Kidney (tissue), 13 donors: ENCODE measurements at regions not wholly inside any gene's neighbourhood (a gene's known extent, or its start where the extent isn't known, plus 50 kb on each side); places are given as distances from the start of the nearest gene placed in this dataset.
A peak's percentile ranks its signal among the peaks of the same experiment; 100 is the strongest.

Source experiments
- DNase-seq, 5 donors: peaks; one replicate each; pipeline ENCODE4 v3.0.0-alpha.2; 2013 to 2020
- FAIRE-seq: peaks from 2 replicates; lab custom pipeline; 2012; peaks lifted over from hg19 to GRCh38; lab: Jason Lieb, UNC
- H3K27ac ChIP-seq, 2 donors: one replicate each; pipeline ENCODE4 v1.7.0; 2013; ENCODE audit warnings: low read depth in 2 of 2, low read length in 2 of 2, inconsistent platforms in 1 of 2
- H3K27me3 ChIP-seq: one replicate; pipeline ENCODE4 v1.7.1; 2013; ENCODE audit warnings: low read length, inconsistent platforms; ENCODE audit not compliant: control insufficient read depth, insufficient read depth
- H3K36me3 ChIP-seq, 3 donors: one replicate each; pipeline versions ENCODE4 v1.7.0 to v1.7.1; 2013; ENCODE audit warnings: low read length in 3 of 3, control low read depth in 1 of 3, inconsistent platforms in 1 of 3; ENCODE audit not compliant: insufficient read depth in 3 of 3, control insufficient read depth in 2 of 3
- H3K4me1 ChIP-seq, 3 donors: one replicate each; pipeline versions ENCODE4 v1.7.0 to v1.7.1; 2013; ENCODE audit warnings: low read length in 3 of 3, inconsistent platforms in 1 of 3, low read depth in 1 of 3; ENCODE audit not compliant: control insufficient read depth in 2 of 3, insufficient read depth in 2 of 3
- H3K4me3 ChIP-seq, 3 donors: one replicate each; pipeline versions ENCODE4 v1.7.0 to v1.8.1; 2013; ENCODE audit warnings: low read length in 3 of 3, control low read depth in 1 of 3, inconsistent platforms in 1 of 3
- H3K9ac ChIP-seq, 3 donors: one replicate each; pipeline versions ENCODE4 v1.7.0 to v1.7.1; 2013; ENCODE audit warnings: low read length in 3 of 3, control low read depth in 1 of 3, inconsistent platforms in 1 of 3
- H3K9me3 ChIP-seq, 3 donors: one replicate each; pipeline versions ENCODE4 v1.7.0 to v1.7.1; 2013; ENCODE audit warnings: low read length in 3 of 3, control low read depth in 1 of 3, inconsistent platforms in 1 of 3; ENCODE audit not compliant: control insufficient read depth in 2 of 3, insufficient read depth in 1 of 3
- intact Hi-C: fragments of 100-400 bp; cut with DNase I; formaldehyde crosslinking; loops from one replicate; pipeline ENCODE4 v1.11.1; 2022
- TF ChIP-seq, protein P1 (sequence below): IDR thresholded peaks from 3 replicates; pipeline ENCODE4 v1.5.1; 2012; ENCODE audit warnings: mild to moderate bottlenecking, moderate library complexity, borderline replicate concordance; ENCODE audit not compliant: insufficient read depth; ENCODE audit errors: extremely low read depth
- donor health status: control.
- donor health status: control.
- donor health status: control.
- donor health status: control.
- donor health status: control.
- donor health status: DM: yes; HTN: yes; CAD: no.
- donor health status: Normal renal cell carcinoma (clear cell type).

DNA sequence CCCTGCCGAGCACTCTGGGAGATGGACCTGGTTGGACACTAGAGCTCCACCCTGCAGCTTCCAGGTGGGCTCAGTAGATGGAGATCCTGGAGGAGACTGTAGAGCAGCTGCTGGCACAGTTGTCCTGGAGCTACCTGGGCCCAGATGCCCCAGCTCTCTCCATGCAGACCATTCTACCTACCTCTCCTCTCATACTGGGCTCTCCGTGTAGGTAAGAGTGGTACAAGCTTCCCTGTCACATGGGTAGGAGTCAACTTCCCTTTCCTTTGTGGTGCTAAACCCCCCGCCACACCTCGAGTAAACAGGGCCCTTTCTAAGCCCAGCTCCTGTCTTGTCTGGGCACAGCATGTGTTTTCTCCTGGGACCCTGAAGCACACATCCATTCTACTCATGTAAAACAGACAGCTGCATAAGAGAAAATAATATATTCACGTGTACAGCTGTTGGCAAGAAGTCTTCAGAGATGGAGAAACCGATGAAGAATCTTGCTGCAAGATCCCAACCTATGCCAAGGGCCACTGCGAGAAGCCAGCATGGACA lies 108.1 kb upstream of the DUSP22 start:
- TF ChIP-seq, protein P1, sequence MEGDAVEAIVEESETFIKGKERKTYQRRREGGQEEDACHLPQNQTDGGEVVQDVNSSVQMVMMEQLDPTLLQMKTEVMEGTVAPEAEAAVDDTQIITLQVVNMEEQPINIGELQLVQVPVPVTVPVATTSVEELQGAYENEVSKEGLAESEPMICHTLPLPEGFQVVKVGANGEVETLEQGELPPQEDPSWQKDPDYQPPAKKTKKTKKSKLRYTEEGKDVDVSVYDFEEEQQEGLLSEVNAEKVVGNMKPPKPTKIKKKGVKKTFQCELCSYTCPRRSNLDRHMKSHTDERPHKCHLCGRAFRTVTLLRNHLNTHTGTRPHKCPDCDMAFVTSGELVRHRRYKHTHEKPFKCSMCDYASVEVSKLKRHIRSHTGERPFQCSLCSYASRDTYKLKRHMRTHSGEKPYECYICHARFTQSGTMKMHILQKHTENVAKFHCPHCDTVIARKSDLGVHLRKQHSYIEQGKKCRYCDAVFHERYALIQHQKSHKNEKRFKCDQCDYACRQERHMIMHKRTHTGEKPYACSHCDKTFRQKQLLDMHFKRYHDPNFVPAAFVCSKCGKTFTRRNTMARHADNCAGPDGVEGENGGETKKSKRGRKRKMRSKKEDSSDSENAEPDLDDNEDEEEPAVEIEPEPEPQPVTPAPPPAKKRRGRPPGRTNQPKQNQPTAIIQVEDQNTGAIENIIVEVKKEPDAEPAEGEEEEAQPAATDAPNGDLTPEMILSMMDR: no peak
- Histone ChIP-seq H3K36me3 (no peaks in the 10 kb centered on the region), H3K9me3 (no peaks in the 10 kb centered on the region), H3K4me1 (peaks cover 0 to 2% (median 0%) of the 10 kb centered on the region in 3 donors), H3K4me3 (no peak overlapping the region), H3K27ac (no peak overlapping the region), H3K27me3 (no peaks in the 10 kb centered on the region), H3K9ac (no peak overlapping the region)
- DNase-seq: no peak
- no peak for FAIRE-seq
- intact Hi-C loops: no loop called here

GRCh38 chr6:186340-186965 lies 105.8 kb upstream of the DUSP22 start:
- TF ChIP-seq, protein P1: no peak
- Histone ChIP-seq H3K9ac (no peak overlapping the region), H3K9me3 (no peaks in the 10 kb centered on the region), H3K27me3 (no peaks in the 10 kb centered on the region), H3K4me3 (no peak overlapping the region), H3K27ac (no peak overlapping the region), H3K4me1 (peaks cover 0 to 2% (median 0%) of the 10 kb centered on the region in 3 donors), H3K36me3 (no peaks in the 10 kb centered on the region)
- intact Hi-C loops: no loop called here
- DNase-seq: peak in 1 of 5 donors; percentile 3
- FAIRE-seq: no peak

DNA sequence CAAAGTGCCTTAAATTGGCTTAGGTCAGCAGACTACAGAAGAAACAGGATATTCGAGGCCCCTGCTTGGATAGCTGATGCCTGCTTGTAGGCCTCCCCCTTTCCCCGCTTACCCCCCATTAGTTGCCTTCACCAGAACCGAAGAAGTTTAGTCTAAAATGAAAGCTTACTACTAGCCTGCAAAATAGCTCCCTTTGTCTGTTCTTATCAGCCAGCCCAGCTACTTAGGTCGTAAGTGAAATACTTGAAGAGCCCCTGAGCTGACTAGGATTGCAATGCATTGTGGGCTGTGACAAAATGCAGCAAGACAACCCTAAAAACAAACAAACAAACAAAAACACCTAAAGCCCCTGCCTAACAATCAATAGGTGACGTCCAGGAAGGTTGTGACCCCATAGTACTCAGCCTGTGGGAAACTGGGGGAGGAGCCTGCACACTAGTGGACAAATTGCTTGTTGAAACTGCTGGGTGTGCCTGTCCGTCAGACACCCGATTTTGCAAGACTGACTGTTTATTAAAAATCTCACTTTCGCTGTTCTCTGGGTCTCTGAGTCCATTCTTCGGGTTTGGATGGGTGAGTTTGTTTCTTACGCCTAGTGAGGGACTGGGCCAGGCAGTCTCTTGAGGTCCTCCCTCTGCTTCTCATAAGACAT lies 105.0 kb upstream of the DUSP22 start:
- intact Hi-C loops: no loop called here
- no peak overlapping the region for H3K4me3 ChIP-seq

More for the DNA sequence above, 105.0 kb upstream of the DUSP22 start:
- H3K27ac ChIP-seq: no peak overlapping the region
- no peaks in the 10 kb centered on the region for H3K36me3 ChIP-seq
- no peak for DNase-seq
- H3K9ac ChIP-seq: no peak overlapping the region
- no peaks in the 10 kb centered on the region for H3K27me3 ChIP-seq
- FAIRE-seq: no peak
- H3K9me3 ChIP-seq: no peaks in the 10 kb centered on the region
- H3K4me1 ChIP-seq: peaks cover 0 to 2% (median 0%) of the 10 kb centered on the region in 3 donors
- TF ChIP-seq, protein P1: no peak
